Stomach smooth muscle (tissue), 2 donors: ENCODE measurements at regions not wholly inside any gene's neighbourhood (a gene's known extent, or its start where the extent isn't known, plus 50 kb on each side); places are given as distances from the start of the nearest gene placed in this dataset.

ENCODE experiments used
- H3K27ac ChIP-seq: one replicate; pipeline ENCODE4 v1.7.0; 2013; ENCODE audit warnings: mild to moderate bottlenecking, low read length, inconsistent platforms
- H3K27me3 ChIP-seq, 2 donors: one replicate each; pipeline ENCODE4 v1.7.0; 2013; ENCODE audit warnings: low read length in 2 of 2; ENCODE audit not compliant: insufficient read depth in 2 of 2, control insufficient read depth in 1 of 2
- H3K36me3 ChIP-seq, 2 donors: one replicate each; pipeline ENCODE4 v1.7.0; 2013; ENCODE audit warnings: low read length in 2 of 2; ENCODE audit not compliant: control insufficient read depth in 2 of 2, insufficient read depth in 2 of 2
- H3K4me1 ChIP-seq: one replicate; pipeline ENCODE4 v1.7.0; 2013; ENCODE audit warnings: low read length; ENCODE audit not compliant: control insufficient read depth, insufficient read depth
- H3K4me3 ChIP-seq, 2 donors: one replicate each; pipeline ENCODE4 v1.7.0; 2013; ENCODE audit warnings: low read length in 2 of 2
- H3K9ac ChIP-seq, 2 donors: one replicate each; pipeline ENCODE4 v1.7.0; 2013; ENCODE audit warnings: low read length in 2 of 2, mild to moderate bottlenecking in 1 of 2
- H3K9me3 ChIP-seq, 2 donors: one replicate each; pipeline ENCODE4 v1.7.0; 2013; ENCODE audit warnings: low read length in 2 of 2; ENCODE audit not compliant: control insufficient read depth in 2 of 2
- donor health status: healthy.
- donor health status: Pancreatic carcinoma.

GRCh38 chr6:140542863-140543262, 1168.4 kb upstream of the CITED2 start:
- H3K9me3 ChIP-seq, result no peaks in the 10 kb centered on the region
- no peak overlapping the region for H3K27ac ChIP-seq
- no peak overlapping the region for H3K9ac ChIP-seq
- peaks cover 4% of the 10 kb centered on the region for H3K4me1 ChIP-seq
- H3K36me3 ChIP-seq, result no peaks in the 10 kb centered on the region
- H3K4me3 ChIP-seq, result peak overlapping the region in 1 of 2 donors; percentile 3
- H3K27me3 ChIP-seq, result no peaks in the 10 kb centered on the region

- Histone ChIP-seq H3K36me3 (no peaks in the 10 kb centered on the region), H3K9me3 (no peaks in the 10 kb centered on the region), H3K4me3 (no peak overlapping the region), H3K9ac (no peak overlapping the region), H3K4me1 (peaks cover 9% of the 10 kb centered on the region), H3K27ac (no peak overlapping the region), H3K27me3 (no peaks in the 10 kb centered on the region)
These were observed 1166.8 kb upstream of the CITED2 start for GRCh38 chr6:140541288-140541687.

- Histone ChIP-seq H3K27ac (no peak overlapping the region), H3K9me3 (no peaks in the 10 kb centered on the region), H3K27me3 (no peaks in the 10 kb centered on the region), H3K9ac (no peak overlapping the region), H3K4me3 (no peak overlapping the region), H3K36me3 (no peaks in the 10 kb centered on the region), H3K4me1 (peaks cover 9% of the 10 kb centered on the region)
These were observed 1166.3 kb upstream of the CITED2 start for GRCh38 chr6:140540743-140541142.

- Histone ChIP-seq H3K27me3 (no peaks in the 10 kb centered on the region), H3K36me3 (no peaks in the 10 kb centered on the region), H3K9me3 (peaks cover 0 to 6% of the 10 kb centered on the region in 2 donors), H3K4me3 (no peak overlapping the region), H3K4me1 (peaks cover 9% of the 10 kb centered on the region), H3K9ac (no peak overlapping the region), H3K27ac (no peak overlapping the region)
These were observed 1164.5 kb upstream of the CITED2 start for GRCh38 chr6:140538926-140539325.

- peak overlapping the region; percentile 37 for H3K27ac ChIP-seq
- H3K9me3 ChIP-seq, result peaks cover 0 to 6% of the 10 kb centered on the region in 2 donors
- peak overlapping the region in 1 of 2 donors; percentile 7 for H3K9ac ChIP-seq
- no peaks in the 10 kb centered on the region for H3K27me3 ChIP-seq
- H3K4me3 ChIP-seq, result peak overlapping the region; percentile 37 to 41
- H3K4me1 ChIP-seq, result peaks cover 9% of the 10 kb centered on the region
- no peaks in the 10 kb centered on the region for H3K36me3 ChIP-seq
These were observed 1163.6 kb upstream of the CITED2 start for GRCh38 chr6:140537834-140538705.

GRCh38 chr6:140537211-140537610, 1162.8 kb upstream of the CITED2 start:
- Histone ChIP-seq H3K4me1 (peaks cover 9% of the 10 kb centered on the region), H3K27ac (peak overlapping the region; percentile 37), H3K27me3 (no peaks in the 10 kb centered on the region), H3K36me3 (no peaks in the 10 kb centered on the region), H3K9me3 (peaks cover 0 to 6% of the 10 kb centered on the region in 2 donors), H3K9ac (peak overlapping the region in 1 of 2 donors; percentile 7), H3K4me3 (peak overlapping the region; percentile 37 to 41)

GRCh38 chr6:140535511-140535910, 1161.1 kb upstream of the CITED2 start:
- Histone ChIP-seq H3K36me3 (no peaks in the 10 kb centered on the region), H3K4me1 (peaks cover 9% of the 10 kb centered on the region), H3K27ac (no peak overlapping the region), H3K9ac (no peak overlapping the region), H3K27me3 (no peaks in the 10 kb centered on the region), H3K4me3 (no peak overlapping the region), H3K9me3 (peaks cover 0 to 6% of the 10 kb centered on the region in 2 donors)

- Histone ChIP-seq H3K4me1 (peaks cover 9% of the 10 kb centered on the region), H3K4me3 (no peak overlapping the region), H3K36me3 (no peaks in the 10 kb centered on the region), H3K9me3 (peaks cover 0 to 6% of the 10 kb centered on the region in 2 donors), H3K9ac (no peak overlapping the region), H3K27ac (no peak overlapping the region), H3K27me3 (no peaks in the 10 kb centered on the region)
These were observed 1159.1 kb upstream of the CITED2 start for GRCh38 chr6:140533526-140533925.

GRCh38 chr6:140504776-140505175, 1130.3 kb upstream of the CITED2 start:
- Histone ChIP-seq H3K9ac (no peak overlapping the region), H3K9me3 (no peaks in the 10 kb centered on the region), H3K27me3 (no peaks in the 10 kb centered on the region), H3K27ac (no peak overlapping the region), H3K4me1 (no peaks in the 10 kb centered on the region), H3K4me3 (no peak overlapping the region), H3K36me3 (no peaks in the 10 kb centered on the region)

- H3K27ac ChIP-seq, result no peak overlapping the region
- no peaks in the 10 kb centered on the region for H3K4me1 ChIP-seq
- H3K9ac ChIP-seq, result no peak overlapping the region
- H3K9me3 ChIP-seq, result no peaks in the 10 kb centered on the region
- no peaks in the 10 kb centered on the region for H3K27me3 ChIP-seq
- H3K4me3 ChIP-seq, result no peak overlapping the region
- no peaks in the 10 kb centered on the region for H3K36me3 ChIP-seq
These were observed 1126.4 kb upstream of the CITED2 start for GRCh38 chr6:140500849-140501248.

GRCh38 chr6:140499607-140500006, 1125.2 kb upstream of the CITED2 start:
- no peaks in the 10 kb centered on the region for H3K4me1 ChIP-seq
- no peaks in the 10 kb centered on the region for H3K27me3 ChIP-seq
- no peak overlapping the region for H3K4me3 ChIP-seq

More at GRCh38 chr6:140499607-140500006, 1125.2 kb upstream of the CITED2 start:
- no peaks in the 10 kb centered on the region for H3K9me3 ChIP-seq
- H3K9ac ChIP-seq, result no peak overlapping the region
- H3K36me3 ChIP-seq, result no peaks in the 10 kb centered on the region
- H3K27ac ChIP-seq, result no peak overlapping the region
